HEK293T (cell line): ENCODE measurements at regions not wholly inside any gene's neighbourhood (a gene's known extent, or its start where the extent isn't known, plus 50 kb on each side); places are given as distances from the start of the nearest gene placed in this dataset.

Experiments used
- CTCF ChIA-PET: fragments of 350-600 bp; formaldehyde crosslinking; extraction: SDS; loops from one replicate; lab custom pipeline; 2021; ENCODE audit warnings: antibody characterized with exemption, inconsistent platforms; lab: Yijun Ruan, JAX
- POLR2A ChIA-PET: fragments of 350-600 bp; formaldehyde crosslinking; extraction: SDS; loops from one replicate; lab custom pipeline; 2020; ENCODE audit warnings: antibody characterized with exemption, inconsistent platforms; lab: Yijun Ruan, JAX
- DNase-seq: peaks from one replicate; pipeline ENCODE4 v3.0.0; 2012; ENCODE audit warnings: mixed read lengths; ENCODE audit errors: extremely low spot score
- ARNT ChIP-seq: fragments of 450-650 bp; IDR thresholded peaks from 2 replicates; pipeline ENCODE4 v1.6.1; 2017; ENCODE audit warnings: mild to moderate bottlenecking
- BHLHE40 ChIP-seq: fragments of 450-650 bp; IDR thresholded peaks from 2 replicates; pipeline ENCODE4 v1.6.1; 2016; ENCODE audit warnings: mild to moderate bottlenecking, moderate library complexity, borderline replicate concordance
- CTBP1 ChIP-seq: fragments of 450-650 bp; IDR thresholded peaks from 2 replicates; pipeline ENCODE4 v1.6.1; 2016; ENCODE audit warnings: borderline replicate concordance
- ELF4 ChIP-seq: fragments of 450-650 bp; IDR thresholded peaks from 2 replicates; pipeline ENCODE4 v1.6.1; 2017; ENCODE audit warnings: antibody characterized with exemption
- FOXA1 ChIP-seq: fragments of 450-650 bp; IDR thresholded peaks from 2 replicates; pipeline ENCODE4 v1.6.1; 2016; ENCODE audit warnings: mild to moderate bottlenecking
- FOXK2 ChIP-seq: fragments of 450-650 bp; IDR thresholded peaks from 2 replicates; pipeline ENCODE4 v1.6.1; 2016; ENCODE audit warnings: mild to moderate bottlenecking
- FOXM1 ChIP-seq: fragments of 450-650 bp; IDR thresholded peaks from 2 replicates; pipeline ENCODE4 v1.6.1; 2017; ENCODE audit warnings: mild to moderate bottlenecking, borderline replicate concordance
- HDGF ChIP-seq: fragments of 450-650 bp; IDR thresholded peaks from 2 replicates; pipeline ENCODE4 v1.6.1; 2017; ENCODE audit warnings: antibody characterized with exemption, borderline replicate concordance
- L3MBTL2 ChIP-seq: fragments of 450-650 bp; conservative IDR thresholded peaks from 2 replicates; pipeline ENCODE4 v1.6.1; 2016; ENCODE audit warnings: mild to moderate bottlenecking
- LEF1 ChIP-seq: fragments of 450-650 bp; IDR thresholded peaks from 2 replicates; pipeline ENCODE4 v1.6.1; 2017; ENCODE audit warnings: mild to moderate bottlenecking, borderline replicate concordance
- NFRKB ChIP-seq: fragments of 450-650 bp; IDR thresholded peaks from 2 replicates; pipeline ENCODE4 v1.6.1; 2016; ENCODE audit warnings: mild to moderate bottlenecking, moderate library complexity
- PKNOX1 ChIP-seq: fragments of 450-650 bp; IDR thresholded peaks from 2 replicates; pipeline ENCODE4 v1.6.1; 2016
- SP1 ChIP-seq: fragments of 450-650 bp; IDR thresholded peaks from 2 replicates; pipeline ENCODE4 v1.6.1; 2017
- SUZ12 ChIP-seq: fragments of 450-650 bp; IDR thresholded peaks from 2 replicates; pipeline ENCODE4 v1.6.1; 2016; ENCODE audit warnings: mild to moderate bottlenecking
- TARDBP ChIP-seq: fragments of 450-650 bp; IDR thresholded peaks from 2 replicates; pipeline ENCODE4 v1.6.1; 2016
- ZNF384 ChIP-seq: fragments of 450-650 bp; IDR thresholded peaks from 2 replicates; pipeline ENCODE4 v1.6.1; 2016

- no peak for DNase-seq
- TF ChIP-seq ARNT (no peak), BHLHE40 (no peak)
- ChIA-PET CTCF (no interaction called here), POLR2A (interaction anchor here (1.1 kb wide), 1 partner anchor 313 kb away, joined by 4 read pairs; no protein-coding TSS in a partner anchor)
Observed at GRCh38 chr5:99083197-99083596, 154.4 kb upstream of the CHD1 start.

GRCh38 chr5:99081711-99082110 is 152.9 kb upstream of the CHD1 start:
- ChIA-PET CTCF (no interaction called here), POLR2A (no interaction called here)
- DNase-seq, result no peak
- TF ChIP-seq BHLHE40, result no peak
- no peak for TF ChIP-seq HDGF
- no peak for TF ChIP-seq TARDBP

GRCh38 chr5:99076723-99077640 is 148.2 kb upstream of the CHD1 start:
- no peak for DNase-seq
- TF ChIP-seq BHLHE40 (no peak), ARNT (no peak)
- POLR2A ChIA-PET, result no interaction called here
- CTCF ChIA-PET, result no interaction called here

GRCh38 chr5:99072846-99073245 is 144.0 kb upstream of the CHD1 start:
- POLR2A ChIA-PET, result no interaction called here
- CTCF ChIA-PET, result no interaction called here
- TF ChIP-seq SP1 (no peak), FOXA1 (no peak), FOXK2 (no peak), CTBP1 (no peak), HDGF (no peak), PKNOX1 (no peak), FOXM1 (no peak), BHLHE40 (no peak), ZNF384 (no peak)
- DNase-seq, result no peak

- CTCF ChIA-PET, result interaction anchor here (0.6 kb wide), 1 partner anchor 17 kb away, joined by 5 read pairs; no protein-coding TSS in a partner anchor
- POLR2A ChIA-PET, result no interaction called here
- TF ChIP-seq HDGF (no peak), FOXA1 (no peak), ELF4 (no peak), ARNT (no peak), CTBP1 (no peak), NFRKB (no peak), LEF1 (no peak), TARDBP (no peak), PKNOX1 (no peak), FOXK2 (no peak), ZNF384 (no peak), L3MBTL2 (no peak), BHLHE40 (no peak), FOXM1 (no peak), SP1 (no peak), SUZ12 (no peak)
- DNase-seq, result no peak
Observed at GRCh38 chr5:99070822-99071221, 142.0 kb upstream of the CHD1 start.

- TF ChIP-seq FOXM1 (no peak), ELF4 (no peak), ZNF384 (no peak), CTBP1 (no peak), NFRKB (no peak), SUZ12 (no peak), SP1 (no peak), FOXK2 (no peak), HDGF (no peak), TARDBP (no peak), L3MBTL2 (no peak), PKNOX1 (no peak), LEF1 (no peak), BHLHE40 (no peak), FOXA1 (no peak)
- DNase-seq, result no peak
- CTCF ChIA-PET, result interaction anchor here (0.6 kb wide), 1 partner anchor 17 kb away, joined by 5 read pairs; no protein-coding TSS in a partner anchor
- POLR2A ChIA-PET, result no interaction called here
Observed at GRCh38 chr5:99070362-99070761, 141.6 kb upstream of the CHD1 start.
